GM19035 (cell line): ENCODE measurements at regions not wholly inside any gene's neighbourhood (a gene's known extent, or its start where the extent isn't known, plus 50 kb on each side); places are given as distances from the start of the nearest gene placed in this dataset.

Experiments
- ATAC-seq: cut with Tn5 transposase; IDR thresholded peaks from one replicate; pipeline ENCODE4 v1.9.1; 2021; ENCODE audit not compliant: unreplicated experiment

DNA sequence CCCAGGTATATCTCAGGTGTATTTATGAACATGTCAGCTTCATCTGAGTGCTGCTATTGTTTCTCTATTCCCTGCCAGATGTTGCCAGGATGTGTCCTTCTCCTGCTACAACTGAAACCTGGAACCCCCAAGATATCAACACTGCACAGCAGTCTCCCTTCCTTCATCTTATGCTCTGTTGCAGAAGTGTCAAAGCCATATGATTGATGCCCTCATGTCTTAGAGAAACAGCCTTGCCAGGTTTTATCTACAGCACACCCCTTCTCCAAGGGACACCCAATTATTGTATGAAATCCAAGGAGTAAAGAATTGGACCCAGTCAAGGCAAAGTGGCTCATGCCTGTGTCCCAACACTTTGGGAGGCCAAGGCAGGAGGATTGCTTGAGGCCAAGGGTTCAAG, 60.5 kb upstream of the GHITM start:
- ATAC-seq = no peak

DNA sequence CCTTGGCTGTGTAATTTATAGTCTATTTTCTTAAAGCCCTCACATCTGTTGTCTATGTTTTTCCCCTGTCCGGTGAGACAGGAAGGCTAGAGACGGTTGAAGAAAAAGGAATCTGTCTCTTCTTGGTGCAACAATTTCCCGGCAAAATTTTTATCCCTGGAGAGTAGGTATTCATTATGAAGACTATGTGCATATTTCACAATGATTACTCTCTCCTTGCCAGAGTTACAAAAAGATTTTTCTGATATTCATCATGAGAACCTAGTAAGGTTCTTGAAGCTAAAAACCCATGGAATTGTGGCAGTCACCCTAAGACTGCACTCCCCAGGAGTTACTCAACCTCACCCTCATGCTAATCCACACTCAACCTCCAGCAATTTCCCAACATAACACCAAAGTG, 55.0 kb upstream of the GHITM start:
- no peak for ATAC-seq

GRCh38 chr10:84087202-84087601, 52.1 kb upstream of the GHITM start:
- ATAC-seq = no peak

DNA sequence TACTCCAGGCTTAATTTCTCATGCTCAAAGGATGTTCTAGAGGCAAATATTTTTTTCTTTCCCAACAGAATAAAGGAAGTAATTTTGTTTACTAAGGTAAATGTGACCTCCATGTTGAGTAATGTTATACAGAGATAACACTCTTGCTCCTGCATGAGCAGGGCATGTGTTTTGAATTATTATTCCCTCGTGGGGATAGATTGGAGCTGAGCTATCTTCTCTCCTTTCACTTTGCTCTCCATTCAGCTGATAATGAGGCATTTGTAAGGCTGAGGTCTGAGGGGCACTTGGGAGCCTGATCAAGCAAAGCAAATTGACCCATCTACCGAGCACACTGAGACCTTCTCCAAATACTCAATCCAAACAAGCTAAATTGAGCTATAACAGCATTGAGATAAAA, 50.7 kb upstream of the GHITM start:
- ATAC-seq = no peak

DNA sequence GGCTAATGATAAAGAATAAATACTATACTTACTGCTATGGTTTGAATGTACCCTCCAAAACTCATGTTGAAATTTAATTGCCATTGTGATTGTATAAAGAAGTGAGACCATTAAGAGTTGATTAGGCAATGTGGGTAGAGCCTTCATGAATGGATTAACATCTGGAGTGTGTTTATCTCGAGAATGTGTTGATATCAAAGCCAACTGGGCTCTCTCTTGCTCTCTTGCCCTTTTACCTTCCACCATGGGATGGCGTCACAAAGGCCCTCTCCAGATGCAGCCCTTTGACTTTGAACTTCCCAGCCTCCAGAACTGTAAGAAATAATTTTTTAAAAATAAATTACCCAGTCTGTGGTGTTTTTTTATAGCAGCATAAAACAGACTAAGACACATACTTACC, 50.1 kb upstream of the GHITM start:
- ATAC-seq = no peak
